ENCODE measurements at regions not wholly inside any gene's neighbourhood (a gene's known extent, or its start where the extent isn't known, plus 50 kb on each side); places are given as distances from the start of the nearest gene placed in this dataset.
A peak's percentile ranks its signal among the peaks of the same experiment; 100 is the strongest.

DNA sequence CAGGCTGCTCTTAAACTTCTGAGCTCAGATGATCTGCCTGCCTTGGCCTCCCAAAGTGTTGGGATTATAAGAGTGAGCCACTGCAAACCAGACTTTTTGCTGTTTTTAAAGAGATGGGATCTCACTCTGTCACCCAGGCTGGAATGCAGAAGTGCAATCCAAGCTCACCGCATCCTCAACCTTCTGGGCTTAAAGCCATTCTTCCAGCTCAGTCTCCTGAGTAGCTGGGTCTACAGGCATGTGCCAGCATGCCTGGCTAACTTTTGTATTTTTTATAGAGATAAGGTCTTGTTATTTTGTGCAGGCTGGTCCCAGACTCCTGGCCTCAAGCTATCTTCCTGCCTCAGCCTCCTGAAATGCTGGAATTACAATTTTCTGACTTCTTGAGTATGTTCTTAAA, 1211.6 kb downstream of the CDY2B start:
- H3K79me2 ChIP-seq (ENCODE audit: control insufficient read depth, insufficient read depth, low read length), result no peaks in the 10 kb centered on the region
- H4K20me1 ChIP-seq (replicated peaks; ENCODE audit: control insufficient read depth, extremely low read depth, insufficient read depth, low read length), result no peaks in the 10 kb centered on the region
- intact Hi-C loops (cut with micrococcal nuclease) (no loop called here), dilution Hi-C loops (cut with MboI; ENCODE audit: extremely low pct_ligation_motif_present, low sequenced_read_pairs) (no loop called here)
- no peak overlapping the region for H3K4me3 ChIP-seq (replicated peaks in 1 of 3; ENCODE audit: insufficient read depth in 1 of 3, low read depth in 1 of 3, low read length in 3 of 3)
- no peaks in the 10 kb centered on the region for H3K9me3 ChIP-seq (replicated peaks; ENCODE audit: control insufficient read depth, insufficient read depth, low read length)
- H3K4me1 ChIP-seq (ENCODE audit: control insufficient read depth, extremely low read depth, insufficient read depth, low read length), result no peaks in the 10 kb centered on the region
- H3K27me3 ChIP-seq (ENCODE audit: control insufficient read depth in 2 of 2, insufficient read depth in 2 of 2, low read length in 2 of 2), result no peaks in the 10 kb centered on the region
- POLR2A ChIA-PET, result no interaction called here
- no peak for DNase-seq (ENCODE audit: low read depth, low spot score)
- TF ChIP-seq POLR2AphosphoS5 (IDR thresholded peaks at IDR 0.05; ENCODE audit: insufficient read depth, low read depth, low read length), result no peak
- TF ChIP-seq FOS (IDR thresholded peaks at IDR 0.05; ENCODE audit: borderline replicate concordance, insufficient read depth, low read length), result no peak
- TF ChIP-seq, protein P1, sequence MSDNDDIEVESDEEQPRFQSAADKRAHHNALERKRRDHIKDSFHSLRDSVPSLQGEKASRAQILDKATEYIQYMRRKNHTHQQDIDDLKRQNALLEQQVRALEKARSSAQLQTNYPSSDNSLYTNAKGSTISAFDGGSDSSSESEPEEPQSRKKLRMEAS (IDR thresholded peaks at IDR 0.05; ENCODE audit: insufficient read depth, insufficient read length), result no peak
- TF ChIP-seq POLR2A (IDR thresholded peaks at IDR 0.05; ENCODE audit: low read depth, low read length), result no peak
- TF ChIP-seq, protein P2, sequence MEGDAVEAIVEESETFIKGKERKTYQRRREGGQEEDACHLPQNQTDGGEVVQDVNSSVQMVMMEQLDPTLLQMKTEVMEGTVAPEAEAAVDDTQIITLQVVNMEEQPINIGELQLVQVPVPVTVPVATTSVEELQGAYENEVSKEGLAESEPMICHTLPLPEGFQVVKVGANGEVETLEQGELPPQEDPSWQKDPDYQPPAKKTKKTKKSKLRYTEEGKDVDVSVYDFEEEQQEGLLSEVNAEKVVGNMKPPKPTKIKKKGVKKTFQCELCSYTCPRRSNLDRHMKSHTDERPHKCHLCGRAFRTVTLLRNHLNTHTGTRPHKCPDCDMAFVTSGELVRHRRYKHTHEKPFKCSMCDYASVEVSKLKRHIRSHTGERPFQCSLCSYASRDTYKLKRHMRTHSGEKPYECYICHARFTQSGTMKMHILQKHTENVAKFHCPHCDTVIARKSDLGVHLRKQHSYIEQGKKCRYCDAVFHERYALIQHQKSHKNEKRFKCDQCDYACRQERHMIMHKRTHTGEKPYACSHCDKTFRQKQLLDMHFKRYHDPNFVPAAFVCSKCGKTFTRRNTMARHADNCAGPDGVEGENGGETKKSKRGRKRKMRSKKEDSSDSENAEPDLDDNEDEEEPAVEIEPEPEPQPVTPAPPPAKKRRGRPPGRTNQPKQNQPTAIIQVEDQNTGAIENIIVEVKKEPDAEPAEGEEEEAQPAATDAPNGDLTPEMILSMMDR (IDR thresholded peaks at IDR 0.05; ENCODE audit: extremely low read depth in 1 of 2, insufficient read depth in 1 of 2, low read depth in 1 of 2, low read length in 2 of 2), result no peak
- TF ChIP-seq JUN (IDR thresholded peaks at IDR 0.05; ENCODE audit: borderline replicate concordance, insufficient read depth, insufficient read length, low read depth), result no peak
- TF ChIP-seq GATA2 (IDR thresholded peaks at IDR 0.05; ENCODE audit: insufficient read depth, insufficient read length, low read depth, low read length), result no peak
- no peak for TF ChIP-seq MYC (IDR thresholded peaks at IDR 0.05; ENCODE audit: low read depth, low read length)
- TF ChIP-seq EZH2 (IDR thresholded peaks at IDR 0.05; ENCODE audit: borderline replicate concordance, low read depth, low read length, severe bottlenecking), result no peak
- CTCF ChIA-PET, result no interaction called here
- H3K36me3 ChIP-seq (ENCODE audit: control insufficient read depth in 2 of 2, extremely low read depth in 1 of 2, insufficient read depth in 2 of 2, low read length in 2 of 2), result no peaks in the 10 kb centered on the region
- no peaks in the 10 kb centered on the region for H3K9me1 ChIP-seq (replicated peaks; ENCODE audit: control insufficient read depth, extremely low read depth, insufficient read depth, low read length)
- peak; percentile 63 for FAIRE-seq
- H3K27ac ChIP-seq (ENCODE audit: insufficient read depth, low read depth, low read length), result no peak overlapping the region
- H2AFZ ChIP-seq (ENCODE audit: low read depth, low read length), result no peak overlapping the region
- H3K9ac ChIP-seq (replicated peaks; ENCODE audit: extremely low read depth, insufficient read depth, low read length), result no peak overlapping the region
- no TSS peak for BruUV-seq (replicated peaks)
- H3K4me2 ChIP-seq (ENCODE audit: insufficient read depth, low read length), result no peak overlapping the region

Data from endothelial cell of umbilical vein (primary cell).